ELF-1 (cell line): ENCODE measurements at regions not wholly inside any gene's neighbourhood (a gene's known extent, or its start where the extent isn't known, plus 50 kb on each side); places are given as distances from the start of the nearest gene placed in this dataset.
"Not testable (repeated sequence)": the region's sequence is repeated elsewhere in the genome, so short reads cannot be mapped to it uniquely, and the experiment has no call there.

Experiments
- DNase-seq: peaks from one replicate; pipeline ENCODE4 v3.0.0-alpha.2; 2016; ENCODE audit warnings: low read depth, low spot score

DNA sequence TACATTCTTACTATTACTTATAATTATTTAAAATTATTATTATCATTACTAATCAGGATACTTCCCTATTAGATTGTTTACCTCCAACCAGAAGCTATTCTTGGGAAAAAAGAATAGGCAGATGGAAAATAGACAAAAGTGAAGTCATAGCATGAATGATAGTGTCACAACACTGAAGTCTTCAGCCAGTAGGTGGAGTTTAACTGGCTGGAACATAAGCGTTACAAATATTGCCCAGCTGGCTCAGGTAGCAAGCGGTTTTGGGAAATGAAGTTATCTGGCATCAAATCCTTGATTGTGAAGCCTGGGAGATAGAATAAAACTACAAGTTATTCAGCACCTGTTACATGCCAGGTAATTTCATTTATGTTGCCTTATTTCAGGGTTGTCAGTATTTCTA lies 762.9 kb downstream of the C12orf50 start:
- DNase-seq, result no peak

DNA sequence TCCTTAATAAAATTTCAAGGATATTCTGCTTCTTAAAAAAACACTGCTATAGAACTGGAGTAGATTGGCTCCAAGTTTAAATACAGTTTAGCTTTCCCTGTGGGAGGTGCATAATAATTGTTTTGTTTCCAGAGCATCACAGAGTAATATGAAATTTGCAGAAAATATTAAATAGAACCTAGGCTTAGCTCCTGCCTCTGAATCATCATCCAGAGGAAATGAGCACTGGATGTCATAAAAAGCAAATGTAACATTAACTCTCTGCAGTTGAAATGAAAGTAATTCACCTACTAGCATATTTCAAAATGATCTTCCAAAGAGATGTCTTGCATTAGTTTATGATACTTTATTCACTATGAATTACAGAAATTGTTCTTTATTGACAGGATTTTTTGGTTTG lies 769.8 kb downstream of the C12orf50 start:
- DNase-seq, result no peak

- no peak for DNase-seq
These were observed 774.7 kb downstream of the C12orf50 start for GRCh38 chr12:87254381-87255030.

DNA sequence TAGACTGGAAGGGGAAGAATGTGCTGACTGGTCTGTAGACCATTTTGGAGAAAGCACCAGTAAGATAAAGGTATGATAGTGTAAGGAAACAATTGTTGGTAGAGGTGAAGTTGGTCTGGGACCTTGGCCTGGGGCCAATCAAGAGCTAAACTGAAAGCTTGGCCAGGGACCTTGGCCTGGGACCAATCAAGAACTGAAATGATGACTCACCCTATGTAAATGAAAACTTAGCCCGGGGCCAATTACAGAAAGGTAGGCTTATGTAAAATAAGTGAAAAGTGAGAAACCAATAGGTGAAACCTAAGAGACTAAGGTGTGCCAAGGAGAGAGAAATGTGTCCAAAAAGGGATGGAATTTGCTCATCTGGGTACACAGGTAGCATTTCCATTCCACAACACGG lies 776.0 kb downstream of the C12orf50 start:
- DNase-seq, result peak; percentile 6

GRCh38 chr12:87246726-87247125 lies 782.5 kb downstream of the C12orf50 start:
- DNase-seq, result no peak

- DNase-seq, result no peak
These were observed 790.7 kb downstream of the C12orf50 start for GRCh38 chr12:87238466-87238865.

- no peak for DNase-seq
These were observed 794.3 kb downstream of the C12orf50 start for GRCh38 chr12:87234898-87235297.

DNA sequence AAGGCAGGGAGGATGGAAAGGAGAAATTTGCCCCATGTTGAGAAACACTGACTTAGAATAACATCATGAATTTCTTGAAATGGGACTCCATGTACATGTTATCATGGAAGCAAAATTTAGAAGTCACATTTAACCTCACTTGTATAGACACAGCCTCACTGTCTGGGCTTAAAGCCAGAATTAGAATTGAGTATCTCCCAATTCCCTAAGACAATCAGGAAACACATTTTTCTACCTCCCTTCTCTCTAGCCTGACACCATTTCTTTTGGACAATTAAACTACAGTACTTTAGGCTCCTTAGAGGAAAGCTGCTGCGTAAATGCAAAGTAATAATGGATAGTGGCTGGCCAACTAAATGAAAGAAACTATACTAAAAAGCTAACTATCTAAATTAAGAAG lies 795.5 kb downstream of the C12orf50 start:
- DNase-seq, result no peak

DNA sequence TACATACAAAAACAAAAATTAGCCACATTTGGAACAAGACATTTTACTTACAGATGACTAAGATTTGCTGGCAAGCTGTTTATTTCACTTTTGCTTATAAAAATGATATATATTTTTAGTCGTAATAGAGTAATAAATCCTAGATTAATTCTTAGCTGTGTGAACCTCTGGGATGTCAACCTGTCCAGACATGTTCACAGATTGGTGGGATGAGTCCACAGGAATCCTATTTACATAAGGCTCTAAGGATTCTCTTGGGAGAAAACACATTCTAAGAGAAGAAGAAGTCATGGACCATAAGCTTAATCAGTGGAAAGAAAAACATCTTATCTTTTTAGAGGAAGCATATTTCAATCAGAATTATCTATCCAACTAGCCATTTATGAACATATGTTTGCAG lies 797.4 kb downstream of the C12orf50 start:
- DNase-seq, result no peak

DNA sequence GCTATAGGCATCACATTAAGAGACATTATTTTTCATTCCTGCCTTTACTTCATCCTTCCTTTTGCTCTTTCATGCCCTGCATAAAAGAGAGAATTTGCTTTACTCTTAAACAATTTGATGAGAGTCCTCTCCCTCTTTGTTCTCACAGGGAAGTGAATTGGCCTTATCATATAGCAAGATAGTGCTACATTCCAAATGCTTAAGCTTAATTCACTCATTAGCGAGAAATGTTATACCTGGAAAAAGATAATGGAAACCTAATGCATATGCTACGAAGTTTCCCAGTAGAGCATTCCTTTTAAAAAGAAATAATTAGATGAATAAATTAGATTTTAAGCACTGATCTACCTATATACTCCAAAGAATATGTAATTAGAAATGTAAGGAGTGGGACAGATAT lies 798.8 kb downstream of the C12orf50 start:
- DNase-seq, result no peak

GRCh38 chr12:87227162-87227561 lies 802.0 kb downstream of the C12orf50 start:
- DNase-seq, result no peak

DNA sequence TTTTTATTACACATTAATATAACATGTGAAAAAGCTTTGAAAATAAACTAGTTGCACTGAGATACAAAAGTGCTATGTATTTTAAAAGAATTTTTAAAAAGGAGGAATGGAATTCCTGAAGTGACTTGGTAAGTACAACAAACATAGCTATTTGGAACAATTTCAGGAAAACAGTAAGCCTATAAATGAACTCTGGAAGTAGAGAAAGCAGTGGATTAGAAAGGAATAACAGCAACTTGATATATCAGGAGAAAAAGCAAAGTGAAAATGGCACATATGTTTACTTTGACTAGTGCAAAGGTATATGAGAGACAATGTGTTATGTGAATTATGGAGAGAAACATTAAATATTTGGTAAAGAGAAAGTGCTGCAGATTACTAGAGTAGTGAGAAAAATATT lies 811.7 kb downstream of the C12orf50 start:
- DNase-seq, result no peak

- DNase-seq, result no peak
These were observed 812.8 kb downstream of the C12orf50 start for GRCh38 chr12:87216436-87216835.

GRCh38 chr12:87202189-87202588 lies 827.0 kb downstream of the C12orf50 start:
- DNase-seq, result no peak

DNA sequence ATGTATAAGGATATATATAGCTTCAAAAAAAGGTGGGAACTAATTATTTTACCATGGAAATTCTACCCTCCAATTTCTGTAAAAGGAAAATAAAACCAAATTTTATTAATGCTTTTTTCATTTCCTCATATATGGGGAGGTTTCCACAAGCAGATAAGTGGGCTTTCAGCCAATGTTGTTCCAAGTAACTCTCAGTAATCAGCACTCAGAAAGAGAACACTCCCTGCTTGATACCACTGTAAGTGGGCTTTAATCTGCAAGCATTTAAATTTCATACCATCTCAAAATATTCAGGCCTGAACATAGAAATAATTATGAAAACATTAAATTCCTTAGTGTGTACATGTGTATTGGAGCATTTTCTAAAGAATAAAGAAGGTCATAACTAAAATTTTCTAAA lies 827.6 kb downstream of the C12orf50 start:
- no peak for DNase-seq

DNA sequence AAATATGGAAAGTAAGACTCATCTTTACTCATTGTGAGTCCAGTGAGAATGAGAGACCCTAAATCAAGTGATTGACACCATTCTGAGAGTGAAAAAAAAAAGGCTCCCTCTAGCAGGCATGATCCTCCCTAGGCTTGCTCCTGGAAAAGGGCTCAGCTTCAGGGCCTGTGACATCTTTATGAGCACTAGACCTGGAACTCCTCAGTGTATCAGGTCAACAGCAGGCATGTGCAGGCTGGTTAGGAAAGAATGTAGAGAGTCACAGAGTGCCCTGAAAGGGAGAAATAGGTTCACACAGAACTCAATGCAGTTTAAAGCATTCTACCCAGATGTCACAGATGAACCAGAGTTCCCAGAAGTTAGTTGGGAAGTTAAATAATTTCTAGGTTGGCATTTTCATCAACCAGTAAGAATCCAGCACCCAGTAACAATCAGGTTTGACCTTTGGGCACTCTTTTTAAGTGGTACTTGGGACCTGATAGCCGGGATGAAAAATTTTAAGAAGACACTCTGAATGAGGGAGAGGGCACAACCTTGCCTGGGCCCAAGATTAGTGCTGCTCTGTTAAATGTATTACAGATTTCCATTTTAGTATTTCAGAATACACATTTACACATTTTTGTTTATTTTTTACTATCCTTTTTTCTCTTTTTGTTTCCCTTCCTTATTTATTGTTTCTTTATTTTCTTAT lies 828.8 kb downstream of the C12orf50 start:
- DNase-seq, result no peak

DNA sequence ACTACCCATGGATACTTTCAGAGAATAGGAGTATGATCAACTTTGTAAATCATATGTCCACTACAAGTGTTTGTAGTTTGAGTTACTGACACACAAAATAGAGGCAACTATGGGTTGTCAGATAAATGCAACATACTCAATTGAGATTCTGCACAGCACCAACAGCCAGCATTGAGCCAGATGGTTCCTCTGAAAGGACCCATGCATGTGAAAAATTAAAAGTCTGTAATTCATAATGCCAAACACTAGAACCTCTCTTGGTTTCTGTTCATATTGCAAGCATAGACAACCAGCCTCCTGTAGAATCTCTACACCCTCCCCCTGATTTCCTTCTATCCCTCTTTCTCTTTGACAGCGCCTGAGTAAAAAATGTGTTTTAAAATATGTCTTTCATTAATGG lies 831.0 kb downstream of the C12orf50 start:
- DNase-seq, result no peak

DNA sequence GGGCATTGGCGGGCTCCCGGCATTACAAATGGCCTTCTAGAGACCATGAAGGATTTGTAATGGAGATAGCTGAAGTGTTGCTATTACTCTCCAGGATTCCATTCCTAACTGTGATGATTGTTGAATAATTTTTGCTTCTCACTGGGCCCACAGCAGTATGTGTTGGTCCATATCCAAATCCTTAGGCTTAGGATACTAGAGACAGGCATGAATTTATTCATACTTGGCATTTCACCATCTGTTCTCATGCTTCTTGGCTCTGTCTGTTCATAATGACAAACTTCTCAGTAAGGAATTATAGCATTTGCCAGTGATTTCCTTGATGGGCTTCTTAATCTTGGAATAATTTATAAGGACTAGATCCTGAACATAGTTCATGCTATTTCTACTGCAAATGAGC lies 832.9 kb downstream of the C12orf50 start:
- no peak for DNase-seq

DNA sequence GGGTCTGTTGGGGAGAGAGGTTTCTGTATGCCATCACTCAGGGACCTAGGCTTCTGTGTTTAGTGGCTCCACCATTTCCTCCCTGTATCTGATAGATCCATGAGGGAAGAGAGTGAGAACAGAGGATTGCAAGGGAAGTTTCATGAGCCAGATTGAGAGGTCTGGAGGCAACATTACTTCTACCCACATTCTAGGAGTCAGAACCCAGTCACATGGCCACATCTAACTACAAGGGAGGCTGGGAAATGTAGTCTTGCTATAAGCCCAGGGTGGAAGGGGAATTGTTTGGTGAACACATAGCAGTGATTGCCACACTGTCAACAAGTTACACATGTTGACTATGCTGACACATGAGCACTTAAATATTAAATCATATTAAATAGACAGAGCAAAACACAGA lies 834.8 kb downstream of the C12orf50 start:
- DNase-seq, result not testable (repeated sequence)

DNA sequence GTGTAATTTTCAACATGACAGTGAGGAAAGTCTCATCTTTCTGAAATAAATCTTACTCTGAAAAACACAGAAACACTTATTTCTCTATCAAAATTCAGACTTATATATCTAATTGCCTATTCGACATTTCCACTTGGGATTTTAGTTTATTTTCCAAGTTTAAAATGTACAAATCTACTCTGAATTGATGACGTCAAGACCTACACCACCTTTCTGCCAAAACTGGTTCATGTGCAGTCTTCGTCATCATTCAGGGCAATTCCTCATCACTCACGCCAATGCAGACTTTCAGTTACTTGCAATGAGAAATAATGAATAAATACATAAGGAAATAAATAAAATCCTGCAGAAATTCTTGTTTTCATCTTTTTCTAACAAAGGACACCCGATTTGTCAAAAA lies 843.8 kb downstream of the C12orf50 start:
- DNase-seq, result no peak

- no peak for DNase-seq
These were observed 846.4 kb downstream of the C12orf50 start for GRCh38 chr12:87182696-87183233.

- no peak for DNase-seq
These were observed 857.8 kb downstream of the C12orf50 start for GRCh38 chr12:87171356-87171755.

DNA sequence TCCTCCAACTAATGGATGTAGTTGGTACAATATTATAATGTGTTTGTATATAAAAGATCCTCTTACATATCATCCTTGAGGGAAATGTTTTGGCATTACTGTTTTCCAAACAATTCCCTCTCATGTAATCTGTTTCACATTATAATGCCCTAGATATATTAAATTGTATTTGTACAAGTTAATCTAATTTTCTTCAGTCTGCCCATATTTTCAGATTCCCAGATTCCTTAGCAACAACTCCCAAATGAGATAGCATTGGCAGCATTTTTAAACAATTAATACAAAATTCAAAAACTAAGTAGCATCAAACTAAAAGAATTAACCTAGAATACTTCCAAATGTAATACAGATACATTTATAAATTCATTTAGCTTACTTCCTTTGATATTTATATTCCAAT lies 860.2 kb downstream of the C12orf50 start:
- DNase-seq, result no peak
